Psoas muscle (tissue), 7 donors: ENCODE measurements at regions not wholly inside any gene's neighbourhood (a gene's known extent, or its start where the extent isn't known, plus 50 kb on each side); places are given as distances from the start of the nearest gene placed in this dataset.
"Not testable (repeated sequence)": the region's sequence is repeated elsewhere in the genome, so short reads cannot be mapped to it uniquely, and the experiment has no call there.

Experiments used
- ATAC-seq, 4 donors: fragments of 200-7000 bp; cut with Tn5 transposase; one replicate each; pipeline ENCODE4 v1.9.1; 2020; ENCODE audit warnings: moderate library complexity in 3 of 4, mild to moderate bottlenecking in 2 of 4
- DNase-seq, 2 donors: peaks; one replicate each; pipeline ENCODE4 v3.0.0-alpha.2; 2020
- H3K27ac ChIP-seq: fragments of 200-600 bp; one replicate; pipeline ENCODE4 v1.8.0; 2022
- H3K27me3 ChIP-seq, 3 donors: fragments of 200-600 bp in 1 of 3; one replicate each; pipeline versions ENCODE4 v1.6.1 to v1.8.0; 2013 to 2022; ENCODE audit warnings: low read length in 2 of 3, mild to moderate bottlenecking in 2 of 3, moderate library complexity in 1 of 3; ENCODE audit not compliant: insufficient read depth in 3 of 3
- H3K36me3 ChIP-seq, 2 donors: fragments of 200-600 bp in 1 of 2; one replicate each; pipeline versions ENCODE4 v1.6.1 to v1.8.0; 2013 to 2022; ENCODE audit warnings: low read depth in 1 of 2, mild to moderate bottlenecking in 1 of 2, moderate library complexity in 1 of 2; ENCODE audit not compliant: insufficient read depth in 1 of 2
- H3K4me1 ChIP-seq: fragments of 200-600 bp; one replicate; pipeline ENCODE4 v1.8.0; 2022
- H3K4me3 ChIP-seq: fragments of 200-600 bp; one replicate; pipeline ENCODE4 v1.8.0; 2022; ENCODE audit warnings: mild to moderate bottlenecking
- H3K9me3 ChIP-seq: fragments of 200-600 bp; one replicate; pipeline ENCODE4 v1.8.0; 2022
- CTCF ChIP-seq: fragments of 200-600 bp; IDR thresholded peaks from one replicate; pipeline ENCODE4 v1.8.0; 2022; ENCODE audit warnings: antibody characterized with exemption
- WGBS, 3 donors: extraction: QIAGEN DNeasy Blood & Tissue Kit; methylation state at CpG; one replicate each; pipeline versions ENCODE4 v1.1.6 to v1.1.7; 2013; 5-methylcytosine and 5-hydroxymethylcytosine counted together
- intact Hi-C, 2 donors: fragments of 100-400 bp; cut with DNase I; formaldehyde crosslinking; loops; one replicate each; pipeline versions ENCODE4 v1.11.0 to v1.14.2; 2022
- donor health status: healthy with polysubstance abuse.
- donor health status: DM: no; HTN: no; CAD: no; lungs with moderate emphysema.
- donor health status: Bipolar disorder and iron deficiency.
- donor health status: healthy.
- donor health status: DM: yes; HTN: yes; CAD: no.
- donor health status: DM: no; HTN: no; CAD: no.
- donor health status: DM: yes; HTN: yes; CAD: no.

GRCh38 chr6:4632421-4632820 lies 143.8 kb upstream of the CDYL start:
- Histone ChIP-seq H3K27me3 (no peaks in the 10 kb centered on the region), H3K4me3 (no peak overlapping the region), H3K9me3 (peaks cover 18% of the 10 kb centered on the region), H3K27ac (no peak overlapping the region), H3K36me3 (no peaks in the 10 kb centered on the region), H3K4me1 (no peaks in the 10 kb centered on the region)
- TF ChIP-seq CTCF = no peak
- DNase-seq = no peak
- 29 to 67% (median 44%) methylated on average over 2 of the region's 2 CpGs for WGBS, 3 donors
- no peak for ATAC-seq
- intact Hi-C loops = no loop called here

- ATAC-seq, H3K4me1 ChIP-seq, DNase-seq, H3K36me3 ChIP-seq, intact Hi-C loops, H3K4me3 ChIP-seq, H3K27ac ChIP-seq, H3K27me3 ChIP-seq: not testable (repeated sequence)
- WGBS, 3 donors = 88 to 100% (median 95%) methylated on average over 1 of the region's 1 CpG
- peaks cover 18% of the 10 kb centered on the region for H3K9me3 ChIP-seq
These were observed 146.4 kb upstream of the CDYL start for GRCh38 chr6:4629789-4630188.

- Histone ChIP-seq H3K27me3 (no peaks in the 10 kb centered on the region), H3K27ac (no peak overlapping the region), H3K4me3 (no peak overlapping the region), H3K36me3 (no peaks in the 10 kb centered on the region), H3K4me1 (no peaks in the 10 kb centered on the region), H3K9me3 (peaks cover 14% of the 10 kb centered on the region)
- WGBS, 3 donors = 80 to 85% (median 83%) methylated on average over 6 of the region's 6 CpGs
- intact Hi-C loops = no loop called here
- no peak for ATAC-seq
- DNase-seq = no peak
- TF ChIP-seq CTCF = no peak
These were observed 150.6 kb upstream of the CDYL start for GRCh38 chr6:4625557-4625956.

GRCh38 chr6:4624726-4625125 lies 151.5 kb upstream of the CDYL start:
- no peaks in the 10 kb centered on the region for H3K4me1 ChIP-seq
- no peak overlapping the region for H3K27ac ChIP-seq
- no peaks in the 10 kb centered on the region for H3K27me3 ChIP-seq
- no peak overlapping the region for H3K4me3 ChIP-seq
- ATAC-seq (no peak), DNase-seq (no peak)
- 80 to 83% (median 83%) methylated on average over 7 of the region's 7 CpGs for WGBS, 3 donors
- TF ChIP-seq CTCF = no peak
- intact Hi-C loops = no loop called here
- no peaks in the 10 kb centered on the region for H3K36me3 ChIP-seq
- H3K9me3 ChIP-seq = peaks cover 6% of the 10 kb centered on the region

GRCh38 chr6:4620284-4621151 lies 155.7 kb upstream of the CDYL start:
- peaks cover 5% of the 10 kb centered on the region for H3K4me1 ChIP-seq
- H3K9me3 ChIP-seq = no peaks in the 10 kb centered on the region
- DNase-seq = no peak
- no peak for ATAC-seq
- no peak for TF ChIP-seq CTCF
- intact Hi-C loops = no loop called here
- no peak overlapping the region for H3K4me3 ChIP-seq
- H3K27me3 ChIP-seq = no peaks in the 10 kb centered on the region
- no peaks in the 10 kb centered on the region for H3K36me3 ChIP-seq
- 79 to 85% (median 81%) methylated on average over 12 of the region's 12 CpGs for WGBS, 3 donors
- H3K27ac ChIP-seq = no peak overlapping the region
